NCI-H2029 (cell line): ENCODE measurements at regions not wholly inside any gene's neighbourhood (a gene's known extent, or its start where the extent isn't known, plus 50 kb on each side); places are given as distances from the start of the nearest gene placed in this dataset.

Source experiments
- DNase-seq: peaks from one replicate; lab custom pipeline; 2025; lab: John Stamatoyannopoulos, UW

- DNase-seq: no peak
Observed at GRCh38 chr14:76551906-76552305, 176.0 kb downstream of the ESRRB start.

GRCh38 chr14:76564471-76565422 lies 188.8 kb downstream of the ESRRB start:
- DNase-seq: no peak

GRCh38 chr14:76566439-76566838 lies 190.5 kb downstream of the ESRRB start:
- DNase-seq: no peak

- DNase-seq: no peak
Observed at GRCh38 chr14:76574416-76575095, 186.7 kb upstream of the VASH1 start.

GRCh38 chr14:76575108-76575507 lies 186.2 kb upstream of the VASH1 start:
- DNase-seq: no peak

GRCh38 chr14:76576047-76576741 lies 185.1 kb upstream of the VASH1 start:
- DNase-seq: peak; percentile 69

GRCh38 chr14:76577090-76577489 lies 184.2 kb upstream of the VASH1 start:
- DNase-seq: no peak

GRCh38 chr14:76577837-76578236 lies 183.4 kb upstream of the VASH1 start:
- no peak for DNase-seq

- DNase-seq: no peak
Observed at GRCh38 chr14:76580399-76580798, 180.9 kb upstream of the VASH1 start.

GRCh38 chr14:76580967-76581366 lies 180.3 kb upstream of the VASH1 start:
- DNase-seq: no peak

- DNase-seq: peak; percentile 3
Observed at GRCh38 chr14:76581592-76581991, 179.7 kb upstream of the VASH1 start.

GRCh38 chr14:76582447-76582846 lies 178.8 kb upstream of the VASH1 start:
- DNase-seq: no peak

- DNase-seq: no peak
Observed at GRCh38 chr14:76583174-76583573, 178.1 kb upstream of the VASH1 start.

GRCh38 chr14:76583805-76584204 lies 177.5 kb upstream of the VASH1 start:
- DNase-seq: no peak

- DNase-seq: peak; percentile 1
Observed at GRCh38 chr14:76584271-76584702, 177.0 kb upstream of the VASH1 start.

- no peak for DNase-seq
Observed at GRCh38 chr14:76585616-76586015, 175.7 kb upstream of the VASH1 start.

- DNase-seq: no peak
Observed at GRCh38 chr14:76589246-76589645, 172.0 kb upstream of the VASH1 start.

GRCh38 chr14:76591266-76591665 lies 170.0 kb upstream of the VASH1 start:
- DNase-seq: no peak

GRCh38 chr14:76595266-76595665 lies 166.0 kb upstream of the VASH1 start:
- DNase-seq: no peak

GRCh38 chr14:76597387-76597786 lies 163.9 kb upstream of the VASH1 start:
- peak; percentile 3 for DNase-seq

- no peak for DNase-seq
Observed at GRCh38 chr14:76599141-76599540, 162.1 kb upstream of the VASH1 start.

GRCh38 chr14:76599559-76600287 lies 161.5 kb upstream of the VASH1 start:
- no peak for DNase-seq
